Stomach (tissue), 4 donors: ENCODE measurements at regions not wholly inside any gene's neighbourhood (a gene's known extent, or its start where the extent isn't known, plus 50 kb on each side); places are given as distances from the start of the nearest gene placed in this dataset.

Experiments
- POLR2A ChIP-seq, 4 donors: fragments of 450-650 bp; IDR thresholded peaks; one replicate each; pipeline ENCODE4 v1.6.1; 2016; ENCODE audit warnings: antibody characterized with exemption in 4 of 4, control low read depth in 2 of 4, mild to moderate bottlenecking in 1 of 4, moderate library complexity in 1 of 4
- TF ChIP-seq, protein P1 (sequence below), 7 experiments: fragments of 450-650 bp in 4 of 7; fragments of 200-600 bp in 3 of 7; sonication (generic) in 3 of 7; IDR thresholded peaks; one replicate each; pipeline ENCODE4 v1.5.1; 2016 to 2019; ENCODE audit warnings: antibody characterized with exemption in 7 of 7, control low read depth in 2 of 7, mild to moderate bottlenecking in 1 of 7

- TF ChIP-seq, protein P1, sequence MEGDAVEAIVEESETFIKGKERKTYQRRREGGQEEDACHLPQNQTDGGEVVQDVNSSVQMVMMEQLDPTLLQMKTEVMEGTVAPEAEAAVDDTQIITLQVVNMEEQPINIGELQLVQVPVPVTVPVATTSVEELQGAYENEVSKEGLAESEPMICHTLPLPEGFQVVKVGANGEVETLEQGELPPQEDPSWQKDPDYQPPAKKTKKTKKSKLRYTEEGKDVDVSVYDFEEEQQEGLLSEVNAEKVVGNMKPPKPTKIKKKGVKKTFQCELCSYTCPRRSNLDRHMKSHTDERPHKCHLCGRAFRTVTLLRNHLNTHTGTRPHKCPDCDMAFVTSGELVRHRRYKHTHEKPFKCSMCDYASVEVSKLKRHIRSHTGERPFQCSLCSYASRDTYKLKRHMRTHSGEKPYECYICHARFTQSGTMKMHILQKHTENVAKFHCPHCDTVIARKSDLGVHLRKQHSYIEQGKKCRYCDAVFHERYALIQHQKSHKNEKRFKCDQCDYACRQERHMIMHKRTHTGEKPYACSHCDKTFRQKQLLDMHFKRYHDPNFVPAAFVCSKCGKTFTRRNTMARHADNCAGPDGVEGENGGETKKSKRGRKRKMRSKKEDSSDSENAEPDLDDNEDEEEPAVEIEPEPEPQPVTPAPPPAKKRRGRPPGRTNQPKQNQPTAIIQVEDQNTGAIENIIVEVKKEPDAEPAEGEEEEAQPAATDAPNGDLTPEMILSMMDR (IDR thresholded peaks at IDR 0.05): no peak
- no peak for TF ChIP-seq POLR2A (IDR thresholded peaks at IDR 0.05)
Observed at GRCh38 chr5:153881687-153882086, 157.0 kb downstream of the FAM114A2 start.
